ENCODE measurements at regions not wholly inside any gene's neighbourhood (a gene's known extent, or its start where the extent isn't known, plus 50 kb on each side); places are given as distances from the start of the nearest gene placed in this dataset.

DNA sequence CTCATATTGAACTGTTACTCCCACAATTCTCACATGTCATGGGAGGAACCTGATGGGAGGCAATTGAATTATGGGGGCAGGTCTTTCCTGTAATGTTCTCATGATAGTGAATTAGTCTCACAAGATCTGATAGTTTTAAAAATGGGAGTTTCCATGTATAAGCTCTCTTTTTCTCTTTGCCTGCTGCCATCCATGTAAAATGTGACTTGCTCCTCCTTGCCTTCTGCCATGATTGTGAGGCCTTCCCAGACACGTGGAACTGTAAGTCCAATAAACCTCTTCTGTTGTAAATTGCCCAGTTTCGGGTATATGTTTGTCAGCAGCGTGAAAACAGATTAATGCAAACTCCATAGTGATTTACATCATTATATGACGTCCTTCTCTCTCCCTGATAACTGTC lies 759.7 kb upstream of the RGS18 start:
- TF ChIP-seq, protein P1, sequence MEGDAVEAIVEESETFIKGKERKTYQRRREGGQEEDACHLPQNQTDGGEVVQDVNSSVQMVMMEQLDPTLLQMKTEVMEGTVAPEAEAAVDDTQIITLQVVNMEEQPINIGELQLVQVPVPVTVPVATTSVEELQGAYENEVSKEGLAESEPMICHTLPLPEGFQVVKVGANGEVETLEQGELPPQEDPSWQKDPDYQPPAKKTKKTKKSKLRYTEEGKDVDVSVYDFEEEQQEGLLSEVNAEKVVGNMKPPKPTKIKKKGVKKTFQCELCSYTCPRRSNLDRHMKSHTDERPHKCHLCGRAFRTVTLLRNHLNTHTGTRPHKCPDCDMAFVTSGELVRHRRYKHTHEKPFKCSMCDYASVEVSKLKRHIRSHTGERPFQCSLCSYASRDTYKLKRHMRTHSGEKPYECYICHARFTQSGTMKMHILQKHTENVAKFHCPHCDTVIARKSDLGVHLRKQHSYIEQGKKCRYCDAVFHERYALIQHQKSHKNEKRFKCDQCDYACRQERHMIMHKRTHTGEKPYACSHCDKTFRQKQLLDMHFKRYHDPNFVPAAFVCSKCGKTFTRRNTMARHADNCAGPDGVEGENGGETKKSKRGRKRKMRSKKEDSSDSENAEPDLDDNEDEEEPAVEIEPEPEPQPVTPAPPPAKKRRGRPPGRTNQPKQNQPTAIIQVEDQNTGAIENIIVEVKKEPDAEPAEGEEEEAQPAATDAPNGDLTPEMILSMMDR (IDR thresholded peaks at IDR 0.05; ENCODE audit: low read depth, low read length) = no peak
- TF ChIP-seq EZH2phosphoT487 (IDR thresholded peaks at IDR 0.05; ENCODE audit: low read depth) = no peak
